ENCODE measurements at regions not wholly inside any gene's neighbourhood (a gene's known extent, or its start where the extent isn't known, plus 50 kb on each side); places are given as distances from the start of the nearest gene placed in this dataset.

DNA sequence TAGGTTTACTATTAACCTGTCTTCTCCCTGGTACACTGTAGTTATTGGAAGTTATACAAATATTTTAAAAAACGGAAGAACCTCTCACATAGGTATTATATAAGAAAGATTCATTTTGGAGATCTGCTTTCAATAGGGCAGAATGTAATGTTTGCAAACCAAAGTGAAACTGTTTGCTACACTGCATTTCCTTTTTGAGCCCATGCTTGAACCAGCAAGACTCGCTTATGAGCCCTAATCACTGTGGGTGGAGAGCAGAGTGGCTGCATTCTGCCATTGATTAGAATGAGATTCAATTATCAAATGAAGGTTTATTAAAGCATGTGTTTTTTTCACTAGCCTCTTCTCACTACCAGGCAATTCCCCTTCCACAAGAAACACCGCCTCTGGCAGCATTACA, 589.7 kb downstream of the CDH11 start:
- no peak overlapping the region for H3K4me3 ChIP-seq (ENCODE audit: low read depth, low read length)
- DNase-seq (ENCODE audit: low read depth, low spot score), result no peak
- TF ChIP-seq, protein P1, sequence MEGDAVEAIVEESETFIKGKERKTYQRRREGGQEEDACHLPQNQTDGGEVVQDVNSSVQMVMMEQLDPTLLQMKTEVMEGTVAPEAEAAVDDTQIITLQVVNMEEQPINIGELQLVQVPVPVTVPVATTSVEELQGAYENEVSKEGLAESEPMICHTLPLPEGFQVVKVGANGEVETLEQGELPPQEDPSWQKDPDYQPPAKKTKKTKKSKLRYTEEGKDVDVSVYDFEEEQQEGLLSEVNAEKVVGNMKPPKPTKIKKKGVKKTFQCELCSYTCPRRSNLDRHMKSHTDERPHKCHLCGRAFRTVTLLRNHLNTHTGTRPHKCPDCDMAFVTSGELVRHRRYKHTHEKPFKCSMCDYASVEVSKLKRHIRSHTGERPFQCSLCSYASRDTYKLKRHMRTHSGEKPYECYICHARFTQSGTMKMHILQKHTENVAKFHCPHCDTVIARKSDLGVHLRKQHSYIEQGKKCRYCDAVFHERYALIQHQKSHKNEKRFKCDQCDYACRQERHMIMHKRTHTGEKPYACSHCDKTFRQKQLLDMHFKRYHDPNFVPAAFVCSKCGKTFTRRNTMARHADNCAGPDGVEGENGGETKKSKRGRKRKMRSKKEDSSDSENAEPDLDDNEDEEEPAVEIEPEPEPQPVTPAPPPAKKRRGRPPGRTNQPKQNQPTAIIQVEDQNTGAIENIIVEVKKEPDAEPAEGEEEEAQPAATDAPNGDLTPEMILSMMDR (IDR thresholded peaks at IDR 0.05; ENCODE audit: low read depth, low read length), result no peak
- in situ Hi-C loops (cut with HindIII; ENCODE audit: low sequenced_read_pairs), result no loop called here

DNA sequence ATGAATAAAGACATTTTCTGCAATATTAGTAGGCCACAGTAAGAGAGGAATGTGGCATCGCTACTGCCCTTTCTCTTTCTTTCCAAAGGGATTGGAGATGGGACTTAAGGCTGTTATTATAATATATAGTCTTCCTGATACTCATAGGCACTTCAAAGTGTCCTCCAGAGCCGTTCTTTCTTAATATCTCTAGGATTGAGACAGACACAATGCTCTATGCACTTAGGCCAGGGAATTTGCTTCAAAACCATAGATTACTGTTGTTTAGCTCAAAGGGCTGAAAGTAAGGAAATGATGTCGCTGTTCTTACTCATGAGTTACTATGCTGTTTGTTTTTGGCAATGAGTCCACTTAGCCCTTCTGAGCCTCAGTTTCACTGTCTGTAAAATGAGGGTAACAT, 590.5 kb downstream of the CDH11 start:
- TF ChIP-seq, protein P1 (IDR thresholded peaks at IDR 0.05; ENCODE audit: low read depth, low read length), result no peak
- in situ Hi-C loops (cut with HindIII; ENCODE audit: low sequenced_read_pairs), result no loop called here
- H3K4me3 ChIP-seq (ENCODE audit: low read depth, low read length), result no peak overlapping the region
- DNase-seq (ENCODE audit: low read depth, low spot score), result no peak

DNA sequence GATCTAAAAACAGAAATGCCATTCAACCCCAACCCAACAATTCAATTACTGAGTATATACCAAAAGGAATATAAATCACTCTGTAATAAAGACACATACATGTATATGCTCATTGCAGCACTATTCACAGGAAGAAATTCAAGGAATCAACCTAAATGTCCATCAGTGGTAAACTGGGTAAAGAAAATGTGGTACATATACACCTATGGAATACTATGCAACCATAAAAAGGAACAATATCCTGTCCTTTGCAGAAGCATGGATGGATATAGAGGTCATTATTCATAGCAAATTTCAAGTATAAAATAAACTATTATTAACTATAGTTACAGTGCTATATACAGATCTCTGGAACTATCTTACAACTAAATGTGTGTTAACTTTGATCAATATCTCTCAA, 599.3 kb downstream of the CDH11 start:
- in situ Hi-C loops (cut with HindIII; ENCODE audit: low sequenced_read_pairs), result no loop called here
- H3K4me3 ChIP-seq (ENCODE audit: low read depth, low read length), result no peak overlapping the region
- TF ChIP-seq, protein P1 (IDR thresholded peaks at IDR 0.05; ENCODE audit: low read depth, low read length), result no peak

DNA sequence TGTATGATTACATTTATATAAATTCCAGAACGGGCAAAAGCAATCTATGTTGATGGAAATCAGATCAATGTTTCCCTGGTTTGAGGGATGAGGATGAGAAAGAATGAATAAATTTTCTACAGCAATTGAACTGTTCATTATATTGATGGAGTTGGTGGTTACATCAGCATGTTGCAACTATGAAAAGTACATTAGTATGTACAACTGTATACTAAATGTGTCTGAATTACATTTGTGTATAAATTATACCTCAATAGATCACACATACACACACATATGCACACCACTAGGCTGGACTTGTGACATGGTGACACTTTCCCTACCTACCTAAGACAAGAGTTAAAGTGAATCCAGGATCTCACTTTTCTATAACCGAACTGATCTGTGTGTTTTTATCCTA, 608.0 kb downstream of the CDH11 start:
- in situ Hi-C loops (cut with HindIII; ENCODE audit: low sequenced_read_pairs), result no loop called here
- no peak for DNase-seq (ENCODE audit: low read depth, low spot score)
- H3K4me3 ChIP-seq (ENCODE audit: low read depth, low read length), result no peak overlapping the region
- TF ChIP-seq, protein P1 (IDR thresholded peaks at IDR 0.05; ENCODE audit: low read depth, low read length), result no peak

More for the DNA sequence above, 599.3 kb downstream of the CDH11 start:
- DNase-seq (ENCODE audit: low read depth, low spot score), result no peak

DNA sequence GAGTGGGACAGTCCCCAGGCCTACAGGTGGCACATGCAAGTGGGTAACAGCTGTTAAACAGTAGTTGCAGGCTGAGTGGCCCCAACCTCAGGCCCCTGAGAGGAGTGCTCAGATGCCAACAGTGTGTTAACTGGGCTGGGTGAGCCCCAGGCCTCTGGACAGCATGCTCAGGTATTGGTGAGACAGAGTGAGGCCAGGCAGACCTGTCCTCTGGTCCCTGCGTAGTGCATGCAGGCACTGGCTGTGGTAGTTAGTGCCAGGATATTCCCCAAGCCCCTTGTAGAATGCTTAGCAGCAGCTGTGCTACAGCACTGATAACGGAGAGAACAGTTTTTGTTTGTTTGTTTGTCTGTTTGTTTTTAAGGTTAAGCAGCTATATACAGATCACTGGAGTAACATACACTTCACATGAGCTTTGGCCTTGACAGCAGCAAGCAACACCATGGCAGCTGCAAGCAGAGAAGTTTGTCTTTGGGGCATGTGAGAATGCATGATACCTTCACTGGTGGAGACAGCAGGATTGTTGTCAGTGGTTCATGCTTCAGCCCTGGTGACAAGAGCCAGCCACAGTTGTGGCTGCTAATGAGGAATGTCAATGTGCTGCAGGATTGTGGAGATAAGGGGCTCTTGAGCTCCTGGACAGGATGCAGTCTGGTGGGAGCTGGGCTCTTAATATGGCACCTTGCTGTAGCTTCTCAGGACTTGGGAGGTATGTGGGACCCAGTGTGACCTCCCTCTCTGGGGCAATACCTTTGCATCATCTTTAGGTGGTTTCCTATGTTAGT, 614.4 kb downstream of the CDH11 start:
- no peak for DNase-seq (ENCODE audit: low read depth, low spot score)
- in situ Hi-C loops (cut with HindIII; ENCODE audit: low sequenced_read_pairs), result no loop called here
- TF ChIP-seq, protein P1 (IDR thresholded peaks at IDR 0.05; ENCODE audit: low read depth, low read length), result no peak
- no peak overlapping the region for H3K4me3 ChIP-seq (ENCODE audit: low read depth, low read length)

DNA sequence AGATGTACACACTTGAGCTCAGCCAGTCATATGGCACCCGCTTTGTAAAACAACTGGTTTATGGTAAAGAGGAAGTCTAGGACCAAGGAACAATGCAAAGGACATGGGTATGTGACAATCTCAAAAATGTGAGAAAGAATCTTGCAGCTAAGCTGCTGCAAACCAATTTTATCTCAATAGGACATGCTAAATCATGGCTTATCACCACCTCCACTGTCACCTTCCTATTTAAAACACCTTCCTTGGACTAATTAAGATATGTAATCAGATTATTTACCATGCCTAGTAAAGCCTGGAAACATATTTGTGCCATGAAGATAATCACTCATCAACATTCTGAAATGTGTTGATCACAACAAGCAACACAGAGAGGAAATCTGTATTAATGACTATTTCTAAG, 622.7 kb downstream of the CDH11 start:
- in situ Hi-C loops (cut with HindIII; ENCODE audit: low sequenced_read_pairs), result no loop called here
- H3K4me3 ChIP-seq (ENCODE audit: low read depth, low read length), result no peak overlapping the region
- TF ChIP-seq, protein P1 (IDR thresholded peaks at IDR 0.05; ENCODE audit: low read depth, low read length), result no peak
- DNase-seq (ENCODE audit: low read depth, low spot score), result no peak
